ENCODE measurements at regions not wholly inside any gene's neighbourhood (a gene's known extent, or its start where the extent isn't known, plus 50 kb on each side); places are given as distances from the start of the nearest gene placed in this dataset.
"Not testable (repeated sequence)": the region's sequence is repeated elsewhere in the genome, so short reads cannot be mapped to it uniquely, and the experiment has no call there.

- DNase-seq, result not testable (repeated sequence)
Observed at GRCh38 chr4:73671348-73671747, 51.1 kb upstream of the RASSF6 start.

DNA sequence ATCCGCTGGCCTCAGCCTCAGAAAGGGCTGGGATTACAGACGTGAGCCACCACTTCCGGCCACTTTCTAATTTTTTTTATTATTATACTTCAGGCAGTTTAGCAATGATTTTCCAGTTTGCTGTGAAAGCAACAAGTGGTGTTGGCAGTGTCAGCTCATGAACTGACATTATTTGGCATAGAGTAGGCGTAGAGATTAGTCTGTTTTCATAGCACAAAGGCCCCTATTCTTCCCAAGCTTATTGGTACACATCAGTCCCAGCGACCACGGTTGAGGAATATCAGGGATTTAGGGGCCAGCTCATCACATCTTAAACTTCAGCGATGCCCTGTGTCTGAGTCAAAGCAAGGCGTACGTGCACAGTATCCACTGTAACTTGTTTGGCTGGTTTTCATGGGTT is 53.0 kb upstream of the RASSF6 start:
- no peak for DNase-seq

- no peak for DNase-seq
Observed at GRCh38 chr4:73674451-73674919, 54.2 kb upstream of the RASSF6 start.

GRCh38 chr4:73675623-73676022 is 55.4 kb upstream of the RASSF6 start:
- peak; percentile 21 to 34 for DNase-seq

DNA sequence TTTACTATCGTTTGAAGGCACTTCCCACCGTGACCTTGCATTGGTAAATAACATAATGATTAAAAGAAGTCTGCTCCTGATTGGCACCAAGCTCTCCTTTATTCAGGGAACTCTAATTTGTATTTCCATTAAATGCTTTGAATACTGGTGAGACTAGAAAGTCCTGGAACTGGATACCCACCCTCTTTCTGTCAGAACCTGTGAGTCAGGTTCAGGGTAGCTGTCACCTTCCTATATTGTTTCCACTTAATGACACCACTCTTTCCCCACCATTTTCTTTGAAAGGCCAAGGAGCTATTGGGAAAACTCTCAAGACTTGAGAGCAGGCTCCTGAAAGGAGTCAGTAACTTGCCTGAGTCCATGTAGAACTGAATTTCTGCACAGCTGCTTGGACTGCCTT is 55.9 kb upstream of the RASSF6 start:
- DNase-seq, result peak in 1 of 2 experiments; percentile 37

- peak; percentile 86 to 87 for DNase-seq
Observed at GRCh38 chr4:73676861-73677323, 56.7 kb upstream of the RASSF6 start.

DNA sequence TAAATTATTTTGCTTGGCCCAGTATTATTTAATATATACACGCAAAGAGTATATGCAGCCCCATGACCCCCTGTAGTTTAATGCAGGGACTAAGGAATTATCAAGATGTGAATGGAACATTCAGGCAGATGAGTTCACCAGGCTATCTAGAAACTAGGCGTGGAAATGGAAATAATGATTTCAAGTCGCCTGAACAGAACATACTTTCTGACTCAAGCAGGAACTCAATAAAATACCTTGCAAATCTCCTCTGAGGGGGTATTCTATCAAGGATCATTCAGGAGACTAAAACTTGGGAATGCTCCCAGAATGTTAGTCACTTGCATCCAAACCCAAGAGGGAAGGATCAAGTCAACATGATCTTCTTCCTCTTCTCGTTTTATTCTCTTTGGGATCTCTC is 59.6 kb upstream of the RASSF6 start:
- no peak for DNase-seq

DNA sequence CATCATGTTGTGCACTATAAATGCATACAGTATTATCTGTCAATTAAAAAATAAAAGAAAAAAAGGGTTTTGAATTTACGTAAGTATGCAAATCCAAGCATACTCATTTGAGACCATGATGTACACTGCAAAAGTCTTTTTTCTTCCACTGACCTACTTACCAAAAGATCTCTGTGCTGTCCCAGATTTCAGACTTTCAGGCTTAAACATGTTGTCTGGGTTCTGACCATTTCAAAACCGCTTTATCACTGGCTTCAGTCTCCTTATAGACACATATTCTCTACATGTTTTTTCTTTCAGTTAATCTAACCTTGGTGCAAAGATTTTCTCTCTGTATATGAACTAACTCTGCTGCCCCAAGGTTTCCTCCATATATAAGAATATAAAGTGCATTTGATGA is 58.6 kb upstream of the CXCL8 start:
- DNase-seq, result no peak

DNA sequence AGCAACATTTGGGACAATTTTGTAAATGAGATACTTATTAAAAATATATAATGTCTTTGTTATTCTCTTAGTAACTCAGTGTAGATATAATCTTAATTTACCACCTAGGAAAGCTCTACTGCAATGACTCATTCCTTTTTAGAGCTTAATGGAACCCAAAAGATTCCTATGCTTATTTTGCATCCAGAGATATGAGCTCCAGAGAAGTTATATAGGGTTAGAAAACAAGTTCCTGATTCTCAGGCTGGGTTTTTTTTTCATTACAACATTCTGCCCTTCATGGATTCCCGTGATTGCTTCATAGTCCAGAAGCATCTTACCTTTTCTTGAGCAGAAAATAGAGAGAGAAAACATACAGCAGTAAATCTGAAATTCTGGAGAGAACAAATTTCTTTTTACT is 57.9 kb upstream of the CXCL8 start:
- no peak for DNase-seq

GRCh38 chr4:73683033-73683432 is 57.3 kb upstream of the CXCL8 start:
- no peak for DNase-seq

DNA sequence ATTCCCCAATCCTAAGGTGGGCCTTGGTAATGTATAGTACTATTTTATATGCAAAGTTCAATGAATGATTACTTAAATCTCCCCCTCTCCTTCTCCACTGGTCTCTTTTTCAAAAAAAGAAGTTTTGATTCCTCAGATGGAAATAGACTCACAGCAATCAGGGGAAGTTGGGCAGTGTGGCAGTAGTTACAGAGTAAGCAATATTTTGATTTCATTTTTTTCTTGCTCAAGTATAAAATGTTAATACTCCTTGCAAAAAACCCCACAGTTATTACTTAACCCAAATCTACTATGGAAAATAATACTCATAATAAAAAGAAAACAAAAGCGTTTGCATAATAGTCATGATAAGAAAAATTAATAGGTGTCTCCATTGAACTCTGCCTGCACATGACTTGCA is 56.9 kb upstream of the CXCL8 start:
- no peak for DNase-seq

- DNase-seq, result no peak
Observed at GRCh38 chr4:73684097-73684496, 56.3 kb upstream of the CXCL8 start.

GRCh38 chr4:73685052-73685451 is 55.3 kb upstream of the CXCL8 start:
- DNase-seq, result no peak

DNA sequence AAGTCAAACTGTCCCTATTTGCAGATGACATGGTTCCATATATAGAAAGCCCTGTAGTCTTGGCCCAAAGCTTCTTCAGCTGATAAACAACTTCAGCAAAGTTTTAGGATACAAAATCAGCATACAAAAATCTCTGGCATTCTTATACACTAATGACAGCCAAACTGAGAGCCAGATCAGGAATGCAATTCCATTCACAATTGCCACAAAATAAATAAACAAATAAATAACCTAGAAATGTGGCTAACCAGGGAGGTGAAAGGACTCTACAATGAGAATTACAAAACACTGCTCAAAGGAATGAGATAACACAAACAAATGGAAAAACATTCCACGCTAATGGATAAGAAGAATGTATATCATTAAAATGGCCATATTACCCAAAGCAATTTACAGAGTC is 52.9 kb upstream of the CXCL8 start:
- DNase-seq, result no peak

GRCh38 chr4:73690051-73690738 is 50.2 kb upstream of the CXCL8 start:
- no peak for DNase-seq
